GM12878 (cell line): ENCODE measurements at regions not wholly inside any gene's neighbourhood (a gene's known extent, or its start where the extent isn't known, plus 50 kb on each side); places are given as distances from the start of the nearest gene placed in this dataset.
A peak's percentile ranks its signal among the peaks of the same experiment; 100 is the strongest.

Source experiments
- ATAC-seq: fragments of 200-7000 bp; cut with Tn5 transposase; 3 replicates; pipeline ENCODE4 v1.9.1; 2020; ENCODE audit warnings: mild to moderate bottlenecking, moderate library complexity
- BruUV-seq: library from RNA; stranded (reverse); fragments of 400-500 nt; replicated peaks from 2 replicates; lab custom pipeline; 2021; lab: Mats Ljungman, UMichigan
- CTCF ChIA-PET: fragments of 300-600 bp; sonication (Branson Sonifier 250); formaldehyde crosslinking; extraction: SDS; loops from one replicate; lab custom pipeline; 2021; ENCODE audit warnings: inconsistent platforms; lab: Yijun Ruan, JAX
- POLR2A ChIA-PET: fragments of 350-600 bp; formaldehyde crosslinking; extraction: SDS; loops from one replicate; lab custom pipeline; 2021; ENCODE audit warnings: inconsistent platforms; lab: Charles Lee
- RAD21 ChIA-PET: fragments of 300-600 bp; sonication (Branson Sonifier 250); formaldehyde crosslinking; loops from one replicate; lab custom pipeline; 2023; ENCODE audit warnings: antibody characterized with exemption; ENCODE audit not compliant: unreplicated experiment; lab: Charles Lee
- SMC1A ChIA-PET: fragments of 300-600 bp; sonication (Branson Sonifier 250); formaldehyde crosslinking; loops from one replicate; lab custom pipeline; 2023; ENCODE audit not compliant: unreplicated experiment, uncharacterized antibody; lab: Charles Lee
- DNase-seq: peaks from one replicate; pipeline ENCODE4 v3.0.0-alpha.2; 2011; ENCODE audit warnings: low read depth, low spot score
- FAIRE-seq: peaks from 3 replicates; lab custom pipeline; 2011; peaks lifted over from hg19 to GRCh38; lab: Jason Lieb, UNC
- H2AFZ ChIP-seq: 2 replicates; pipeline ENCODE4 v1.6.0; 2011; ENCODE audit warnings: low read depth, low read length, control low read depth; ENCODE audit not compliant: control insufficient read depth
- H3K27ac ChIP-seq: 2 replicates; pipeline ENCODE4 v1.5.1; 2011; ENCODE audit warnings: control low read depth; ENCODE audit not compliant: control insufficient read depth, insufficient read depth
- H3K27me3 ChIP-seq, 2 experiments: replicated peaks in 1 of 2; 2 replicates each; pipeline versions ENCODE4 v1.6.0 to v1.6.1; 2011; ENCODE audit warnings: low read length in 1 of 2; ENCODE audit not compliant: control insufficient read depth in 2 of 2, insufficient read depth in 2 of 2
- H3K36me3 ChIP-seq, 2 experiments: 2 replicates each; pipeline ENCODE4 v1.5.1; 2011; ENCODE audit warnings: low read length in 1 of 2; ENCODE audit not compliant: control insufficient read depth in 2 of 2, insufficient read depth in 2 of 2
- H3K4me1 ChIP-seq: 2 replicates; pipeline ENCODE4 v1.6.1; 2011; ENCODE audit warnings: mild to moderate bottlenecking, low read length, moderate library complexity, mixed read lengths; ENCODE audit not compliant: control insufficient read depth, insufficient read depth
- H3K4me2 ChIP-seq: 2 replicates; pipeline ENCODE4 v1.6.0; 2011; ENCODE audit warnings: control low read depth; ENCODE audit not compliant: control insufficient read depth, insufficient read depth
- H3K4me3 ChIP-seq: fragments of 200-600 bp; sonication (generic); 2 replicates; pipeline ENCODE4 v1.5.1; 2016
- H3K79me2 ChIP-seq: 2 replicates; pipeline ENCODE4 v1.6.0; 2011; ENCODE audit warnings: low read length; ENCODE audit not compliant: control insufficient read depth, insufficient read depth
- H3K9ac ChIP-seq: 2 replicates; pipeline ENCODE4 v1.8.0; 2011; ENCODE audit warnings: low read length, control low read depth, mixed read lengths; ENCODE audit not compliant: control insufficient read depth, insufficient read depth
- H3K9me3 ChIP-seq: replicated peaks from 3 replicates; pipeline ENCODE4 v1.5.1; 2011; ENCODE audit warnings: mild to moderate bottlenecking, low read length; ENCODE audit not compliant: control insufficient read depth, insufficient read depth
- H4K20me1 ChIP-seq: 2 replicates; pipeline ENCODE4 v1.6.0; 2011; ENCODE audit not compliant: control insufficient read depth, insufficient read depth
- IKZF2 ChIP-seq, 2 experiments: fragments of 450-650 bp; IDR thresholded peaks; 2 replicates each; pipeline ENCODE4 v1.6.1; 2017; ENCODE audit warnings: mild to moderate bottlenecking in 2 of 2, moderate library complexity in 2 of 2
- LARP7 ChIP-seq: fragments of 450-650 bp; IDR thresholded peaks from 2 replicates; pipeline ENCODE4 v1.6.1; 2017; ENCODE audit warnings: mild to moderate bottlenecking
- MYC ChIP-seq: IDR thresholded peaks from 2 replicates; pipeline ENCODE4 v1.6.1; 2011; ENCODE audit warnings: mild to moderate bottlenecking, low read length, moderate library complexity, inconsistent platforms; ENCODE audit not compliant: insufficient read depth, insufficient replicate concordance, insufficient read length, severe bottlenecking
- NFYA ChIP-seq: IDR thresholded peaks from 2 replicates; pipeline ENCODE4 v1.6.1; 2011; ENCODE audit warnings: low read depth, mild to moderate bottlenecking, low read length, improper control_type of control experiment, borderline replicate concordance
- NR2C2 ChIP-seq: IDR thresholded peaks from 2 replicates; pipeline ENCODE4 v1.6.1; 2011; ENCODE audit warnings: borderline replicate concordance, low read depth; ENCODE audit not compliant: control insufficient read depth, insufficient read length
- RB1 ChIP-seq: fragments of 450-650 bp; formaldehyde crosslinking; IDR thresholded peaks from 2 replicates; pipeline ENCODE4 v1.6.1; 2017; ENCODE audit warnings: mild to moderate bottlenecking, borderline replicate concordance
- SMAD1 ChIP-seq: fragments of 450-650 bp; IDR thresholded peaks from 2 replicates; pipeline ENCODE4 v1.6.1; 2018; ENCODE audit warnings: mild to moderate bottlenecking, low read depth; ENCODE audit not compliant: partially characterized antibody
- SMAD5 ChIP-seq: IDR thresholded peaks from 2 replicates; pipeline ENCODE4 v1.6.1; 2016; ENCODE audit warnings: antibody characterized with exemption, low read depth
- WGBS: methylation state at CpG from one replicate; pipeline ENCODE4 v1.1.6; 2016; ENCODE audit warnings: low lambda C conversion rate; ENCODE audit not compliant: insufficient replicate concordance, insufficient coverage; ENCODE audit errors: missing lambda C conversion rate; 5-methylcytosine and 5-hydroxymethylcytosine counted together
- in situ Hi-C: fragments of 300-500 bp; cut with MboI; formaldehyde crosslinking; loops from 9 replicates; pipeline ENCODE4 v1.14.3; 2018; ENCODE audit warnings: mixed read lengths
- intact Hi-C: fragments of 100-400 bp; cut with micrococcal nuclease; formaldehyde crosslinking; loops from one replicate; pipeline ENCODE4 v1.14.2; 2022; ENCODE audit not compliant: unreplicated experiment

DNA sequence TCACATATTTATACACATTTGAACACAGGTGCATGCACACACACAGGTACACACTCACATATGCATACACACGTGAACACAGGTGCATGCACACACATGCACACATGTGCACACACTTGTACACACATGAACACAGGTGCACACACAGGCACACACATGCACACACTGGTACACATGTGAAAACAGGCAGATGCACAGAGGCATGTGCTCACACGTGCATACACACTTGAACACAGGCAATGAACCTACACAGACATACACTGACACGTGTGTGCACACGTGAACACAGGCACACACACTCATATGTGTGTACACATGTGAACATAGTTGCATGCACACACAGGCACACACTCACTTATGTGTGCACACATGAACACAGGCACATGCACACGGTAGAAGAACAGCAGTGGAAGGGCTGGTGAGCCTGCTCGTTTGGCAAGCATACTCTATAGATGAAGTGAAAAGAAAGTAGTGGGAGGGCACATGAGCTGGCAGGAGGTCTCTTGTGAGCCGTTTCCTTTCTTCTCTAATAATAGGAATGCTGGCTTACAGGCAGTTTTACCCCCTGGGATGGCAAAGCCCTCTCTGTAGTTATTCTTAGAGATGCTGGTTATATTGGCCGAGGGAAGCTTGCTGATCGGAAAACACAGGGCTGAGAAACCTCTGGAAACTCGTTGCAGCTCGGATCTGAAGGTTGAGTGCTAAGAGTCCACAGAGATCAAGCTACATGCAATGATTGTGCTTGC is 279.6 kb upstream of the CLNK start:
- ATAC-seq (no peak), DNase-seq (no peak), FAIRE-seq (no peak)
- Histone ChIP-seq H3K27ac (no peak overlapping the region), H3K4me1 (no peaks in the 10 kb centered on the region), H3K79me2 (no peaks in the 10 kb centered on the region), H2AFZ (no peak overlapping the region), H3K27me3 (no peaks in the 10 kb centered on the region), H3K9me3 (no peaks in the 10 kb centered on the region), H4K20me1 (no peaks in the 10 kb centered on the region), H3K4me3 (no peak overlapping the region), H3K36me3 (no peaks in the 10 kb centered on the region), H3K9ac (no peak overlapping the region), H3K4me2 (no peak overlapping the region)
- intact Hi-C loops (no loop called here), in situ Hi-C loops (no loop called here)
- POLR2A ChIA-PET: no interaction called here
- no peak for TF ChIP-seq IKZF2 (IDR thresholded peaks at IDR 0.05)
- TF ChIP-seq NR2C2: peak; percentile 55
- SMC1A ChIA-PET: no interaction called here
- RAD21 ChIA-PET: no interaction called here
- WGBS: 45% methylated on average over 11 of the region's 11 CpGs
- CTCF ChIA-PET: no interaction called here
- BruUV-seq: no TSS peak

DNA sequence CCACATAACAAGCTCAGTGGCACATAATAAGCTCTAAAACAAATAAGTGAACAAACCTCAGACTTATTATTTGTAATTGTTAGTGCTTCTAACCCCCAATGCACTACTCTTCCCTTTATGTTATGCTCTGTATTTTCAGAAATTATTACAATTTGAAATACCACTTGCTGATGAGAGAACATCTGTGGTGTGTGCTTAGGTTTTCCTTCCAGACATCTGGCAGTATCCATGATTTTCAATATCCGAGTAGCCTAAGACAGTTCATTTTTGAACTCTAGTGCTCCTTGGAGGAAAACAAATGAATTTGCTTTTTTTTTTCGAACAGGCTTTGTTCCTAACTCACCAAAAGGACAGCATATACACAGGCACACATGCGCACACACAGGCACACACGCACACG is 278.7 kb upstream of the CLNK start:
- in situ Hi-C loops (no loop called here), intact Hi-C loops (no loop called here)
- FAIRE-seq (no peak), ATAC-seq (no peak), DNase-seq (no peak)
- Histone ChIP-seq H3K79me2 (no peaks in the 10 kb centered on the region), H3K27me3 (no peaks in the 10 kb centered on the region), H3K36me3 (no peaks in the 10 kb centered on the region), H2AFZ (no peak overlapping the region), H3K9me3 (no peaks in the 10 kb centered on the region), H3K4me1 (no peaks in the 10 kb centered on the region), H3K9ac (no peak overlapping the region), H4K20me1 (no peaks in the 10 kb centered on the region), H3K27ac (no peak overlapping the region), H3K4me3 (no peak overlapping the region), H3K4me2 (no peak overlapping the region)
- RAD21 ChIA-PET: no interaction called here
- 73% methylated on average over 5 of the region's 5 CpGs for WGBS
- no peak for TF ChIP-seq SMAD5
- TF ChIP-seq NFYA: no peak
- TF ChIP-seq SMAD1: no peak
- TF ChIP-seq MYC: no peak
- no peak for TF ChIP-seq RB1
- no peak for TF ChIP-seq LARP7
- SMC1A ChIA-PET: no interaction called here
- CTCF ChIA-PET: no interaction called here
- POLR2A ChIA-PET: no interaction called here
- no TSS peak for BruUV-seq
